ENCODE measurements at regions not wholly inside any gene's neighbourhood (a gene's known extent, or its start where the extent isn't known, plus 50 kb on each side); places are given as distances from the start of the nearest gene placed in this dataset.

DNA sequence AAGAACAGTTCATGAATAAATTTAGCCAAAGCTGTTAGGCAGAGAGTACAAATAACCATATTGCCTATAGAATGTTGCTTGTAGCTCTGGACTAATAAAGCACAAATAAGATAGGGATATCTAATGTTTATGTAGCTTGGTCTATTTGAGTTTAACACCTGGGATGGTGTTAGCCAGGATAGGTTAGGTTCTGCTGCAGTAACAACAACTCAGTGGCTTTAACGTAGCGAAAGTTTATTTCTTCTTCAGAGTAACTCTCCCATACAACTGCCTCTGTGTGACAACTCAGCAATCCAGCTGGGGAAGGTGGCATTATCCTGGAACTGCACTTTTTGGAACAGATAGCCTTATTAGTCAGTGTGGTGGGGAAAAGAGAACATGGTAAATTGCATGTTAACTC is 52.2 kb upstream of the STEAP4 start:
- TF ChIP-seq EZH2 (IDR thresholded peaks at IDR 0.05; ENCODE audit: low read length): no peak
- TF ChIP-seq, protein P1, sequence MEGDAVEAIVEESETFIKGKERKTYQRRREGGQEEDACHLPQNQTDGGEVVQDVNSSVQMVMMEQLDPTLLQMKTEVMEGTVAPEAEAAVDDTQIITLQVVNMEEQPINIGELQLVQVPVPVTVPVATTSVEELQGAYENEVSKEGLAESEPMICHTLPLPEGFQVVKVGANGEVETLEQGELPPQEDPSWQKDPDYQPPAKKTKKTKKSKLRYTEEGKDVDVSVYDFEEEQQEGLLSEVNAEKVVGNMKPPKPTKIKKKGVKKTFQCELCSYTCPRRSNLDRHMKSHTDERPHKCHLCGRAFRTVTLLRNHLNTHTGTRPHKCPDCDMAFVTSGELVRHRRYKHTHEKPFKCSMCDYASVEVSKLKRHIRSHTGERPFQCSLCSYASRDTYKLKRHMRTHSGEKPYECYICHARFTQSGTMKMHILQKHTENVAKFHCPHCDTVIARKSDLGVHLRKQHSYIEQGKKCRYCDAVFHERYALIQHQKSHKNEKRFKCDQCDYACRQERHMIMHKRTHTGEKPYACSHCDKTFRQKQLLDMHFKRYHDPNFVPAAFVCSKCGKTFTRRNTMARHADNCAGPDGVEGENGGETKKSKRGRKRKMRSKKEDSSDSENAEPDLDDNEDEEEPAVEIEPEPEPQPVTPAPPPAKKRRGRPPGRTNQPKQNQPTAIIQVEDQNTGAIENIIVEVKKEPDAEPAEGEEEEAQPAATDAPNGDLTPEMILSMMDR (optimal IDR thresholded peaks at IDR 0.05 in 1 of 3, IDR thresholded peaks at IDR 0.05 in 1 of 3, conservative IDR thresholded peaks at IDR 0.05 in 1 of 3; ENCODE audit: extremely low read depth in 1 of 3, insufficient read depth in 2 of 3, low read length in 3 of 3): no peak
- H2AFZ ChIP-seq (ENCODE audit: control insufficient read depth, low read length): no peak overlapping the region
- H4K20me1 ChIP-seq (ENCODE audit: control insufficient read depth, extremely low read depth, insufficient read depth, low read length): no peaks in the 10 kb centered on the region
- H3K27me3 ChIP-seq (ENCODE audit: control insufficient read depth, extremely low read depth, insufficient read depth, low read length): no peaks in the 10 kb centered on the region
- DNase-seq (ENCODE audit: low read depth, low spot score): no peak
- H3K27ac ChIP-seq (ENCODE audit: control insufficient read depth, insufficient read depth, low read length): no peak overlapping the region
- no peaks in the 10 kb centered on the region for H3K4me1 ChIP-seq (ENCODE audit: control insufficient read depth, extremely low read depth, insufficient read depth, low read length)
- H3K79me2 ChIP-seq (ENCODE audit: control insufficient read depth, insufficient read depth, low read length): no peaks in the 10 kb centered on the region
- no peaks in the 10 kb centered on the region for H3K9me1 ChIP-seq (ENCODE audit: control insufficient read depth, extremely low read depth, insufficient read depth, low read length)
- no peak overlapping the region for H3K4me3 ChIP-seq (ENCODE audit: control insufficient read depth in 2 of 3, extremely low read depth in 1 of 3, insufficient read depth in 2 of 3, low read depth in 1 of 3, low read length in 3 of 3)
- peak; percentile 36 for FAIRE-seq
- dilution Hi-C loops (cut with MboI; ENCODE audit: extremely low pct_ligation_motif_present, low sequenced_read_pairs): no loop called here
- no peak overlapping the region for H3K4me2 ChIP-seq (ENCODE audit: control insufficient read depth, extremely low read depth, insufficient read depth, low read depth, low read length)
- H3K9ac ChIP-seq (ENCODE audit: control insufficient read depth, extremely low read depth, insufficient read depth, low read length): no peak overlapping the region
- H3K9me3 ChIP-seq (ENCODE audit: control insufficient read depth, low read depth, low read length): no peaks in the 10 kb centered on the region
- H3K36me3 ChIP-seq (ENCODE audit: control insufficient read depth in 2 of 2, extremely low read depth in 1 of 2, insufficient read depth in 2 of 2, low read length in 2 of 2): no peaks in the 10 kb centered on the region

DNA sequence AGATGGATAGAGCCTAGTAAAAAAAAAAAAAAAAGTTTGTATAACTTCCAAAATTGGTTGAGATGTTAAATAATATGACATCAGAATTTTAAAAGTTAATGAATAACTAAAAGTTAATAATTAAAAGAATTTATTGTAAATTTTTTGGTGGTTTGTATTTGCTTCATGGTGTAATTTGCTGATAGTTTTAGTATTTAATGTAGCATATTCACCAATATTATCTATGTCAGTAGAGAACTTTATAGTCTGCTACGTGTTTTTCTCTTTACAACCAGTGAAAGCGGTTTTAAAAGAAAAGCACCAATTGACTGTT is 51.8 kb upstream of the STEAP4 start:
- no peak overlapping the region for H3K9ac ChIP-seq (ENCODE audit: control insufficient read depth, extremely low read depth, insufficient read depth, low read length)
- no peaks in the 10 kb centered on the region for H3K9me1 ChIP-seq (ENCODE audit: control insufficient read depth, extremely low read depth, insufficient read depth, low read length)
- H3K36me3 ChIP-seq (ENCODE audit: control insufficient read depth in 2 of 2, extremely low read depth in 1 of 2, insufficient read depth in 2 of 2, low read length in 2 of 2): no peaks in the 10 kb centered on the region
- H3K27ac ChIP-seq (ENCODE audit: control insufficient read depth, insufficient read depth, low read length): no peak overlapping the region
- H3K4me2 ChIP-seq (ENCODE audit: control insufficient read depth, extremely low read depth, insufficient read depth, low read depth, low read length): no peak overlapping the region
- no peaks in the 10 kb centered on the region for H3K79me2 ChIP-seq (ENCODE audit: control insufficient read depth, insufficient read depth, low read length)
- no peaks in the 10 kb centered on the region for H3K27me3 ChIP-seq (ENCODE audit: control insufficient read depth, extremely low read depth, insufficient read depth, low read length)
- H3K4me1 ChIP-seq (ENCODE audit: control insufficient read depth, extremely low read depth, insufficient read depth, low read length): no peaks in the 10 kb centered on the region
- DNase-seq (ENCODE audit: low read depth, low spot score) (no peak), FAIRE-seq (no peak)
- TF ChIP-seq EZH2 (IDR thresholded peaks at IDR 0.05; ENCODE audit: low read length): no peak
- TF ChIP-seq, protein P1 (optimal IDR thresholded peaks at IDR 0.05 in 1 of 3, IDR thresholded peaks at IDR 0.05 in 1 of 3, conservative IDR thresholded peaks at IDR 0.05 in 1 of 3; ENCODE audit: extremely low read depth in 1 of 3, insufficient read depth in 2 of 3, low read length in 3 of 3): no peak
- H4K20me1 ChIP-seq (ENCODE audit: control insufficient read depth, extremely low read depth, insufficient read depth, low read length): no peaks in the 10 kb centered on the region
- no peak overlapping the region for H3K4me3 ChIP-seq (ENCODE audit: control insufficient read depth in 2 of 3, extremely low read depth in 1 of 3, insufficient read depth in 2 of 3, low read depth in 1 of 3, low read length in 3 of 3)
- H3K9me3 ChIP-seq (ENCODE audit: control insufficient read depth, low read depth, low read length): no peaks in the 10 kb centered on the region
- dilution Hi-C loops (cut with MboI; ENCODE audit: extremely low pct_ligation_motif_present, low sequenced_read_pairs): no loop called here
- H2AFZ ChIP-seq (ENCODE audit: control insufficient read depth, low read length): no peak overlapping the region
